ENCODE measurements at regions not wholly inside any gene's neighbourhood (a gene's known extent, or its start where the extent isn't known, plus 50 kb on each side); places are given as distances from the start of the nearest gene placed in this dataset.

DNA sequence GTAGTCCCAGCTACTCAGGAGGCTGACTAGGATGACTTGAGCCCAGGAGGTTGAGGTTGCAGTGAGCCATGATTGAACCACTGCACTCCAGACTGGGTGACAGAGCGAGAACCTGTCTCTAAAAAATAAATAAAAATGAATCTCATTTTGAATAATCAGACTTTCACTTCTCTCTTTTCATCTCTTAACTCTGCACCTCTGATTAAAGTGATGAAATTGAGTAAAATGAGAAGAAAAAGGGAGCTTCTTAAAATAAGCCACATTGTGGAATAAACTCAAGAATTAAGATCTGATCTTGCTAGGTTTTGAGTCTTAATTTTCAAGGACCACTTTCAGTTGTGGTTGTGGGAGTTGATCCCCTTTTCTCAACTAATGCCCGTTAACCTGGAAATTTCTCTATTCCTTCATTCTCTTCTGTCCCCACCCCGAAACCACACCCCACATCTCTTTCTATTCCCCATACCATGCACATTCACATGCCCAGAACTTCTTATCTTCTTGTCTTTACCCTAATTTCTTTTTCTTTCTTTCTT is 70.9 kb upstream of the ETV6 start:
- Mint-ChIP-seq H3K4me1 (ENCODE audit: low read depth) (peaks cover 27% of the 10 kb centered on the region), H3K4me3 (no peak overlapping the region), H3K36me3 (no peaks in the 10 kb centered on the region), H3K27me3 (peaks cover 2% of the 10 kb centered on the region), H3K9me3 (peaks cover 4% of the 10 kb centered on the region), H3K27ac (peak overlapping the region; percentile 24)
- ChIA-PET CTCF (interaction anchor here (0.6 to 7.2 kb wide), 8 partner anchors 11 to 750 kb away, joined by 3 to 157 read pairs (median 4); no protein-coding TSS in a partner anchor), POLR2A (interaction anchor here (0.6 to 1.0 kb wide), 3 partner anchors 37 to 201 kb away, joined by 3 to 4 read pairs (median 3); no protein-coding TSS in a partner anchor)
- DNase-seq = peak; percentile 63
- intact Hi-C loops (cut with micrococcal nuclease) = loop anchor here (1.0 to 5.0 kb wide), 3 partner anchors 154 to 430 kb away; no protein-coding TSS in a partner anchor

DNA sequence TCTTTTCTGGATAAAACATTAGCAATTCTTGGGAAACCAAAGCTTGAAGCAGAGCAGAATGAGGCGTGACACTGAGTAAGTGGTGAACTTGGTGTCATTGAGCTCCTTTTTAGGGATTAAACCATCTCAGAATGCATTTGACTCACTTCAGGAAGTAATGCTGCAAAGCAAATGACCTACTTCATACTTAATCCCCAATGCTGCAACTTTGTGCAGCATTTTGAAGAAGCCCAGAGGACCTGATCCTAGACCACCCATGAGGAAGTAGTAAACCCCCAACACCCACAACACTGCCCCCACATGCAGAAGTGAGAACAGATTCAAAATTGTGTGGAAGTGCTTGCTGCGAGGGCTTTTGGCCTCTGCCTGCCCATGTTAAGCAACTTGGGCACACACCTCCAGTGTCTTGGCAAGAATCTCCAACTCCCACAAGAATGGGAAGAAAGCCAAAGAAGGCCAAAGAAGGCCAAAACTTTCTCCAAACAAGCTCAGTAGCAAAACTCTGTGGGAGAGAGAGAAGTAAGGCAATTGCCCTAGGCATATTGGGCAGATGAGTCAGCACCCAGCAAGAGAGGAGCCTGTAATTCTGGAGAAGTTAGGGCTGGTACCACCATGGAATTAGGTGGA is 69.2 kb upstream of the ETV6 start:
- H3K27me3 Mint-ChIP-seq = peaks cover 2% of the 10 kb centered on the region
- DNase-seq = no peak
- no peak overlapping the region for H3K27ac Mint-ChIP-seq
- H3K4me1 Mint-ChIP-seq (ENCODE audit: low read depth) = peaks cover 27% of the 10 kb centered on the region
- H3K9me3 Mint-ChIP-seq = no peaks in the 10 kb centered on the region
- CTCF ChIA-PET = interaction anchor here (0.6 to 7.2 kb wide), 27 partner anchors 24 to 1041 kb away, joined by 3 to 157 read pairs (median 4); partner anchors contain the start of gene BCL2L14
- intact Hi-C loops (cut with micrococcal nuclease) = loop anchor here (2.0 kb wide), 2 partner anchors 747 to 755 kb away; no protein-coding TSS in a partner anchor
- POLR2A ChIA-PET = interaction anchor here (1.4 kb wide), 2 partner anchors 140 to 322 kb away, joined by 3 read pairs; no protein-coding TSS in a partner anchor
- H3K36me3 Mint-ChIP-seq = no peaks in the 10 kb centered on the region
- no peak overlapping the region for H3K4me3 Mint-ChIP-seq

DNA sequence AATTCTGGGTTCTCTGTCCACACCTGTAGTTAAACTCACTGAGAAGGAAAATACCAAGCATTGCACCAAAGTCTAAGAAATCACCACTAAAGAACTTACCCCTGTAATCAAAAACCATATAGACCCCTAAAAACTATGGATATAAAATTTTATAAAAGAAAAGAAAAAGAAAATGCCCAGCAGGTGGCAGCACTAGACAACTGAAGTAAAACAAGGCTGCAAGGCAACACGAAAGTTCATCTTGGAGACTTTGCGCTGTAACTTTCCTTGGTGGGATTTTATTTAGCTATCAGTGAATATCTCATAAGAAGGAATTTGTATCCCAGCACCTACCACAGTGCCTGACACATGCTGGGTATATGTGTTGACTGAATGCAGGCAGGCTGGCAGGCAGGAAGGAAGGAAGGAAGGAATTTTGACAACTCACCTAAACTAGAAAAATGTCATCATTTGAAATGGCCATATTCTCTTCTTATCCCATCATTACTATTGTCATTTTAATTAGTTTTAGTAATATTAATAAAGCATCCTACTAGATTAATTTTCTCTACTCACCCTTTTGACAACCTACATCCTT is 68.2 kb upstream of the ETV6 start:
- intact Hi-C loops (cut with micrococcal nuclease) = loop anchor here (1.0 to 2.0 kb wide), 5 partner anchors 67 to 754 kb away; no protein-coding TSS in a partner anchor
- H3K4me3 Mint-ChIP-seq = no peak overlapping the region
- H3K27ac Mint-ChIP-seq = no peak overlapping the region
- peak; percentile 63 for DNase-seq
- CTCF ChIA-PET = interaction anchor here (0.6 to 7.2 kb wide), 32 partner anchors 9 to 748 kb away, joined by 3 to 157 read pairs (median 4); partner anchors contain the start of gene BCL2L14
- no peaks in the 10 kb centered on the region for H3K9me3 Mint-ChIP-seq
- no peaks in the 10 kb centered on the region for H3K36me3 Mint-ChIP-seq
- POLR2A ChIA-PET = interaction anchor here (0.6 to 1.5 kb wide), 2 partner anchors 68 to 315 kb away, joined by 3 read pairs; partner anchors contain the start of gene ETV6
- H3K4me1 Mint-ChIP-seq (ENCODE audit: low read depth) = peaks cover 23% of the 10 kb centered on the region
- peaks cover 2% of the 10 kb centered on the region for H3K27me3 Mint-ChIP-seq

DNA sequence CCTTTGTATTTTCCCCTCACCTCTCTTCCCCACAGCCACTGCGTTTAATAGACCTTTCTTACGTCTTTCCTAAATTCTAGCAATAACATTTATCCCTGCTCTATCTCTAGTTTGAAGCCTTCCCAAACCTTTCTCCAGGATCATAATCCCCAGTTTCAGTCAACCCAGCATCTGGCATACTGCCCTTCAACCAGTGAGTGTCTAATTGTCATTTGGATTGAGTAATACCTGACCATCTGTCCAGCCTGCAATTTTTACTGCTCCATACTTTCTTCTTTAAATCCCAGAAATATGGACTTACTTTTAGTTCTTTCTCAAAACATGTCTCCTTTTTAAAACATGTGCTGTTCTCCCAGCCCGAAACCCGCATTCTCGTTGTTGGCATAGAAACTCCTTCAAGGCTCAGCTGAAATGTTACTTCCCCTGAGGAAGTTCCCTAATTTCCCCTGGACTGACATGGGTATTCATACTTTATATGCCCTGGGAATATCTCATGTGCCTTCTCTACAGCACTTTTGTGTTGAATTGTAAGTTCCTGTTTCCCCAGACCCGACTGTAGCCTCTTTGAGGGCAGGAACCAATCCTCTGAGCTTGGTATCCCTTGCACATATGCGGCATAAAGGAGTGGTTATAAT is 65.1 kb upstream of the ETV6 start:
- peaks cover 2% of the 10 kb centered on the region for H3K27me3 Mint-ChIP-seq
- POLR2A ChIA-PET = no interaction called here
- H3K4me3 Mint-ChIP-seq = no peak overlapping the region
- DNase-seq = no peak
- CTCF ChIA-PET = interaction anchor here (1.0 to 7.2 kb wide), 2 partner anchors 449 kb away, joined by 7 to 157 read pairs; no protein-coding TSS in a partner anchor
- H3K4me1 Mint-ChIP-seq (ENCODE audit: low read depth) = peaks cover 13% of the 10 kb centered on the region
- no peaks in the 10 kb centered on the region for H3K36me3 Mint-ChIP-seq
- intact Hi-C loops (cut with micrococcal nuclease) = no loop called here
- no peak overlapping the region for H3K27ac Mint-ChIP-seq
- H3K9me3 Mint-ChIP-seq = no peaks in the 10 kb centered on the region

DNA sequence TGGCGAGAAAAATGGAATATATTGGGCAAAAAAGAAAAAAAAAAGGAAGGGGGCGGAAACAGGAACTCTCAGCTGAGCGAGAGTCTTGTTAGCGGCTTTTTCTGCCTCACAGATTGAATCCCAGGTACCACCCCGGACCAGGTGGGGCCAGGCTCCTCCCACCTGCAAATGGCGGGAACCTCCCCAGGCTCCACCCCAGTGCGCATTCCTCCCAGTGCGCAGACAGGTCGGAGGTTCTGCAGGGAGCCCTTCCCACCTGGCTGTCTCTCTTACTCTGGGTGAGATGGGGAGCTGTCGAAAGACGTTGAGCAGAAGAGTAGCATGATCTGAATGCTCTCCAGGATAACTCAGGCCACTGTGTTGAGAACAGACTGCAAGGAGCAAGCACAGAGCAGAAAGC is 57.0 kb upstream of the ETV6 start:
- H3K27me3 Mint-ChIP-seq = no peaks in the 10 kb centered on the region
- no peak for DNase-seq
- H3K9me3 Mint-ChIP-seq = no peaks in the 10 kb centered on the region
- H3K4me3 Mint-ChIP-seq = no peak overlapping the region
- no peak overlapping the region for H3K27ac Mint-ChIP-seq
- intact Hi-C loops (cut with micrococcal nuclease) = no loop called here
- no peaks in the 10 kb centered on the region for H3K36me3 Mint-ChIP-seq
- POLR2A ChIA-PET = no interaction called here
- no peaks in the 10 kb centered on the region for H3K4me1 Mint-ChIP-seq (ENCODE audit: low read depth)
- CTCF ChIA-PET = no interaction called here

DNA sequence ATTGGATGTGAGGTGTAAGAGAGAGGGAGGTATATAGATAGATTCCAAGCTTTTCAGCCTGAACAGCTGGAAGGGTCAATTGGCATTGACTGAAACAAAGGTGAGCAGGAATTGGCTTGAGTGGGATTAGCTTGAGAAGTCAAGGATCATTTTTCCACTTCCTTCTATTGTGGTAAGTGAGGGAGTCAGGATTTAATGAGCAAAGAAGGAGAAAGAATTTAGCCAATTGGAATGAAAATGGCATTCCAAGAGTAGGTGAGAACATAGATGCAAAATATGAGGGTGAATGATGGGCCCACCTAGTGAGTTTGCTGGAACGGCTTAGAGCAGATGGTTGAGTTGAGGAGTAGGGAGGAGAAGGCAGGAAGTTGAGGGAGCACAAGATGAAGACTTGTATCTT is 56.5 kb upstream of the ETV6 start:
- Mint-ChIP-seq H3K4me1 (ENCODE audit: low read depth) (no peaks in the 10 kb centered on the region), H3K4me3 (no peak overlapping the region), H3K36me3 (no peaks in the 10 kb centered on the region), H3K27me3 (no peaks in the 10 kb centered on the region), H3K27ac (no peak overlapping the region), H3K9me3 (no peaks in the 10 kb centered on the region)
- ChIA-PET CTCF (no interaction called here), POLR2A (no interaction called here)
- intact Hi-C loops (cut with micrococcal nuclease) = no loop called here
- DNase-seq = no peak

DNA sequence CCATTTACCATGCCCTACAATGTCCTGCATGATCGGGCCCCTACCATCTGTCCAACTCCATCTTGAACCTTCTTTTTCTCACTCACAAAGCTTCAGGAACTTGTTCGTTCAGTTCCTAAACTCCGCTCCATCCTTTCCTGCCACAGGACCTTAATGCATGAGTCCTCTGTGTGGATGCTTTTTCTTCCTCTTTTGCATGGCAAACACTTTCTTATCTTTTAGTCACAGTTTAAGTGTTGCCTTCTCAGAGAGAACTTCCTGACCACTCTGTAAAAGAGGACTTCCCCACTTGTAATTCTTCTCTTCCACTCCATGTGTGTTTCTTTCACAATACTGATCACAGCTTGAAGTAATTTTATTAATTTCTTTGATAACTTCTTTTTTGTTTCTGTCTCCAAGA is 54.4 kb upstream of the ETV6 start:
- H3K27ac Mint-ChIP-seq = no peak overlapping the region
- POLR2A ChIA-PET = no interaction called here
- H3K36me3 Mint-ChIP-seq = no peaks in the 10 kb centered on the region
- H3K4me3 Mint-ChIP-seq = no peak overlapping the region
- H3K27me3 Mint-ChIP-seq = no peaks in the 10 kb centered on the region
- intact Hi-C loops (cut with micrococcal nuclease) = no loop called here
- CTCF ChIA-PET = interaction anchor here (0.9 to 1.1 kb wide), 2 partner anchors 14 to 438 kb away, joined by 3 to 4 read pairs; no protein-coding TSS in a partner anchor
- no peaks in the 10 kb centered on the region for H3K4me1 Mint-ChIP-seq (ENCODE audit: low read depth)
- DNase-seq = no peak
- no peaks in the 10 kb centered on the region for H3K9me3 Mint-ChIP-seq

DNA sequence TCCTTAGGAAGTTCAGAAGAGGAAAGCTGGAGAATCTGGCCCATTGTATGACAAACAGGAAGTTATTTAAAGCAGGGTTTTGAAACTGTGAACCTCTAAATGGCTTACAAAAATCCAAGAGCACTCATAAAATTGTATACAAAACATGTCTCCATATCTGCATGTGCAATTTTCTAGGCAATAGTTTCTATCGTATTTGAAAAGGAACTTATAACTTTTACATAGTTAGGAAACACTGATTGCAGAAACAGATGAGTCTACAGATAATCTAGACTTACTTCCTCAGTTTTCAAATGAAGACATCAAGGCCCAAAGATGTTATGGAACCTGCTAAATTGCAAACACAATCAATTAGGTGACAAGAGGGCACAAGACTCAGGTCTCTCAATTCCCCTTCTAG is 53.3 kb upstream of the ETV6 start:
- ChIA-PET POLR2A (no interaction called here), CTCF (no interaction called here)
- no peaks in the 10 kb centered on the region for H3K36me3 Mint-ChIP-seq
- peaks cover 5% of the 10 kb centered on the region for H3K4me1 Mint-ChIP-seq (ENCODE audit: low read depth)
- no peaks in the 10 kb centered on the region for H3K9me3 Mint-ChIP-seq
- H3K27me3 Mint-ChIP-seq = no peaks in the 10 kb centered on the region
- no peak overlapping the region for H3K4me3 Mint-ChIP-seq
- intact Hi-C loops (cut with micrococcal nuclease) = no loop called here
- DNase-seq = no peak
- no peak overlapping the region for H3K27ac Mint-ChIP-seq

DNA sequence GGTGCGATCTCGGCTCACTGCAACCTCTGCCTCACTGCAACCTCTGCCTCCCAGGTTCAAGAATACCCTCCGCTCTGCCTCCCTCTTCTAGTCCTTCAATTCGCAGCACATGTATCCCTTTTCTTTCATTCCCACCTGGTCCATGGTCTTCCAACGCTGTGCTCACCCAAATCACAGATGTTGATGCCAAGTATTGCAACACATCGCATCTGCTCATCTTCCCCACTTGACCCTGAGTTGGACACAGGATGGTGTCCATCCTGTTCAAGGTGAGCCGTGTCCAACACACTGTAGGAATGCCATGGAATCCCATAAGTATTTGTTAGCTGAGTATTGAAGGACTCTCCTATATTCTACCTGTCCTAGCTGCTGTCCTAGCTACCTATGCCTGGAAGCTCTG is 50.6 kb upstream of the ETV6 start:
- Mint-ChIP-seq H3K9me3 (no peaks in the 10 kb centered on the region), H3K36me3 (no peaks in the 10 kb centered on the region), H3K27me3 (no peaks in the 10 kb centered on the region), H3K4me1 (ENCODE audit: low read depth) (peaks cover 14% of the 10 kb centered on the region), H3K27ac (no peak overlapping the region), H3K4me3 (no peak overlapping the region)
- ChIA-PET CTCF (no interaction called here), POLR2A (no interaction called here)
- no peak for DNase-seq
- intact Hi-C loops (cut with micrococcal nuclease) = no loop called here
